ENCODE measurements at regions not wholly inside any gene's neighbourhood (a gene's known extent, or its start where the extent isn't known, plus 50 kb on each side); places are given as distances from the start of the nearest gene placed in this dataset.

DNA sequence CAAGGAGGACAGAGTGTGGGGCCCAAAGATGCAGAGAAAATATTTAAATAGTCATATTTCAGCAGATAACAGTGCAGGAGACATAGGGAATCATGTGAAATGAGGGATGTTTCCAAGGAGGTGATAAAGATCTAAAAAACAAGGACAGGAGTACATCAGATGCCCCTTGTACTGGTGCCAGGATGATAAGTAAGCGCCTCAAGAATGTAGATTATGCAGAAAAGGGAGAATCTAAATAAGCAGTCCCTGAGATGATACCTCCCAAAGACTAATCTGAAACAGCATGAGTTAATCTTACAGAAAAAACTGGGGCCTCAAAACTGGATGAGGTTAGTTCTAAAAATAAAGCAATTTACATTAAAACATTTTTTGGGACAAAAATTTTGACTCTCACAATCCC, 136.1 kb upstream of the WDFY3 start:
- no peak for TF ChIP-seq POLR2A (IDR thresholded peaks at IDR 0.05)
- TF ChIP-seq, protein P1, sequence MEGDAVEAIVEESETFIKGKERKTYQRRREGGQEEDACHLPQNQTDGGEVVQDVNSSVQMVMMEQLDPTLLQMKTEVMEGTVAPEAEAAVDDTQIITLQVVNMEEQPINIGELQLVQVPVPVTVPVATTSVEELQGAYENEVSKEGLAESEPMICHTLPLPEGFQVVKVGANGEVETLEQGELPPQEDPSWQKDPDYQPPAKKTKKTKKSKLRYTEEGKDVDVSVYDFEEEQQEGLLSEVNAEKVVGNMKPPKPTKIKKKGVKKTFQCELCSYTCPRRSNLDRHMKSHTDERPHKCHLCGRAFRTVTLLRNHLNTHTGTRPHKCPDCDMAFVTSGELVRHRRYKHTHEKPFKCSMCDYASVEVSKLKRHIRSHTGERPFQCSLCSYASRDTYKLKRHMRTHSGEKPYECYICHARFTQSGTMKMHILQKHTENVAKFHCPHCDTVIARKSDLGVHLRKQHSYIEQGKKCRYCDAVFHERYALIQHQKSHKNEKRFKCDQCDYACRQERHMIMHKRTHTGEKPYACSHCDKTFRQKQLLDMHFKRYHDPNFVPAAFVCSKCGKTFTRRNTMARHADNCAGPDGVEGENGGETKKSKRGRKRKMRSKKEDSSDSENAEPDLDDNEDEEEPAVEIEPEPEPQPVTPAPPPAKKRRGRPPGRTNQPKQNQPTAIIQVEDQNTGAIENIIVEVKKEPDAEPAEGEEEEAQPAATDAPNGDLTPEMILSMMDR (IDR thresholded peaks at IDR 0.05): no peak
